NCI-H526 treated with DMSO at 0.1 percent for 48 hours (cell line): ENCODE measurements at regions not wholly inside any gene's neighbourhood (a gene's known extent, or its start where the extent isn't known, plus 50 kb on each side); places are given as distances from the start of the nearest gene placed in this dataset.
A peak's percentile ranks its signal among the peaks of the same experiment; 100 is the strongest.
"Not testable (repeated sequence)": the region's sequence is repeated elsewhere in the genome, so short reads cannot be mapped to it uniquely, and the experiment has no call there.

Experiments
- DNase-seq: peaks from one replicate; lab custom pipeline; 2025; lab: John Stamatoyannopoulos, UW

GRCh38 chr21:36247316-36248010 is 72.5 kb upstream of the MORC3 start:
- peak; percentile 97 for DNase-seq

GRCh38 chr21:36249576-36250422 is 70.2 kb upstream of the MORC3 start:
- DNase-seq: no peak

- no peak for DNase-seq
Observed at GRCh38 chr21:36250423-36251075, 69.4 kb upstream of the MORC3 start.

- DNase-seq: no peak
Observed at GRCh38 chr21:36254106-36254941, 65.7 kb upstream of the MORC3 start.

- DNase-seq: peak; percentile 5
Observed at GRCh38 chr21:36255663-36256062, 64.3 kb upstream of the MORC3 start.

GRCh38 chr21:36257657-36258056 is 62.3 kb upstream of the MORC3 start:
- DNase-seq: no peak

- DNase-seq: peak; percentile 41
Observed at GRCh38 chr21:36260030-36260787, 59.8 kb upstream of the MORC3 start.

- DNase-seq: no peak
Observed at GRCh38 chr21:36260802-36261201, 59.2 kb upstream of the MORC3 start.

- DNase-seq: no peak
Observed at GRCh38 chr21:36261459-36261858, 58.5 kb upstream of the MORC3 start.

GRCh38 chr21:36263797-36264196 is 56.2 kb upstream of the MORC3 start:
- DNase-seq: no peak

- no peak for DNase-seq
Observed at GRCh38 chr21:36265431-36265830, 54.6 kb upstream of the MORC3 start.

GRCh38 chr21:36267828-36268227 is 52.2 kb upstream of the MORC3 start:
- DNase-seq: not testable (repeated sequence)

GRCh38 chr21:36268264-36268663 is 51.7 kb upstream of the MORC3 start:
- not testable (repeated sequence) for DNase-seq
